ENCODE measurements at regions not wholly inside any gene's neighbourhood (a gene's known extent, or its start where the extent isn't known, plus 50 kb on each side); places are given as distances from the start of the nearest gene placed in this dataset.

GRCh38 chr16:8084882-8085281 lies 505.4 kb downstream of the TMEM114 start:
- no peak for TF ChIP-seq CTCF (IDR thresholded peaks at IDR 0.05)
- TF ChIP-seq POLR2A (IDR thresholded peaks at IDR 0.05) = no peak

Measured in adrenal gland (tissue), 5 donors.